GM19395 (cell line): ENCODE measurements at regions not wholly inside any gene's neighbourhood (a gene's known extent, or its start where the extent isn't known, plus 50 kb on each side); places are given as distances from the start of the nearest gene placed in this dataset.

Experiments
- ATAC-seq: cut with Tn5 transposase; IDR thresholded peaks from one replicate; pipeline ENCODE4 v1.9.1; 2021; ENCODE audit warnings: mild to moderate bottlenecking, moderate library complexity; ENCODE audit not compliant: unreplicated experiment

- ATAC-seq = no peak
Measured at GRCh38 chr18:37742436-37742835, 176.8 kb upstream of the CELF4 start.

- ATAC-seq = no peak
Measured at GRCh38 chr18:37741032-37741623, 175.5 kb upstream of the CELF4 start.

- no peak for ATAC-seq
Measured at GRCh38 chr18:37734406-37734805, 168.8 kb upstream of the CELF4 start.

- ATAC-seq = no peak
Measured at GRCh38 chr18:37729716-37730115, 164.1 kb upstream of the CELF4 start.

- no peak for ATAC-seq
Measured at GRCh38 chr18:37724206-37724605, 158.6 kb upstream of the CELF4 start.

- no peak for ATAC-seq
Measured at GRCh38 chr18:37721544-37722522, 156.2 kb upstream of the CELF4 start.

- no peak for ATAC-seq
Measured at GRCh38 chr18:37720663-37721062, 155.1 kb upstream of the CELF4 start.

GRCh38 chr18:37717656-37718055 lies 152.1 kb upstream of the CELF4 start:
- no peak for ATAC-seq

GRCh38 chr18:37717098-37717497 lies 151.5 kb upstream of the CELF4 start:
- ATAC-seq = no peak

- ATAC-seq = no peak
Measured at GRCh38 chr18:37716106-37716735, 150.6 kb upstream of the CELF4 start.

- ATAC-seq = no peak
Measured at GRCh38 chr18:37714691-37715090, 149.1 kb upstream of the CELF4 start.

- no peak for ATAC-seq
Measured at GRCh38 chr18:37712776-37713175, 147.2 kb upstream of the CELF4 start.

GRCh38 chr18:37711766-37712505 lies 146.3 kb upstream of the CELF4 start:
- ATAC-seq = no peak

- no peak for ATAC-seq
Measured at GRCh38 chr18:37710726-37711125, 145.1 kb upstream of the CELF4 start.

GRCh38 chr18:37709740-37710139 lies 144.1 kb upstream of the CELF4 start:
- ATAC-seq = no peak

- no peak for ATAC-seq
Measured at GRCh38 chr18:37705016-37705415, 139.4 kb upstream of the CELF4 start.

GRCh38 chr18:37702841-37703240 lies 137.2 kb upstream of the CELF4 start:
- no peak for ATAC-seq

- no peak for ATAC-seq
Measured at GRCh38 chr18:37701967-37702366, 136.4 kb upstream of the CELF4 start.

GRCh38 chr18:37698508-37699040 lies 133.0 kb upstream of the CELF4 start:
- no peak for ATAC-seq

GRCh38 chr18:37694516-37694915 lies 128.9 kb upstream of the CELF4 start:
- no peak for ATAC-seq

GRCh38 chr18:37691162-37691561 lies 125.6 kb upstream of the CELF4 start:
- no peak for ATAC-seq
